ENCODE measurements at regions not wholly inside any gene's neighbourhood (a gene's known extent, or its start where the extent isn't known, plus 50 kb on each side); places are given as distances from the start of the nearest gene placed in this dataset.

DNA sequence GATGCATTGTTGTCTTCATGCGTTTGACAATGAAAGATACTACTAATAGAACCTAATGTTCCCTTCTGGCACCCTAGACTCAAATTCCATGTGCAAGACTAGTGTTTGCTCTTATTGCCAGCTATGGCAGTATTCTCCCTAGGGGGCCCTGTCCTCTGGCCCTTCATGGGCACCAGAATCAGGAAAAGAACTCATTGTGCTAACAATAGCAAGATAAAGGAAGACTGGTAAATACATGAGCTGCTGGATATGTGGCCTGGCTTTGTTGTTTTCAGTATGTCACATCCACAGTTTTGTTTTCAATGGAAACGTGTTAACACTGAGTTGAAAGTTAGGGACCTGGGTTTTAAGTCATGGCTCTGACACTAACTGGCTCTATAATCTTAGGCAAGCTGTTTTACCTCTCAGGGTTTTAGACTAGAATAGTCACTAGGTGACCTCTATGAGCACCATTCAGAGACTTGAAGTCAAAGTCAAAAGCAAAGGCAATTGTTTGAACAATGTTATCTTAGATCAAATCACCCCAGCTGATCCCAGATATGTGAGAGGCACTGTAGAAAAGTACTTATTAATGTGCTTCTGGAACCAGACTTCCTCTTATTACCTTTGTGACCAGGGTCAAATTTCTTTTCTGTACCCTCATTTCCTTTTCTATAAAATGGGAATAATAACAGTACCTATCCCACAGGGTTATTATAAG is 253.7 kb upstream of the DIAPH2 start:
- TF ChIP-seq CTCF (conservative IDR thresholded peaks at IDR 0.05) (no peak), EZH2 (IDR thresholded peaks at IDR 0.05; ENCODE audit: low read depth) (no peak)

All from PC-9 (cell line).